GM21786 (cell line): ENCODE measurements at regions not wholly inside any gene's neighbourhood (a gene's known extent, or its start where the extent isn't known, plus 50 kb on each side); places are given as distances from the start of the nearest gene placed in this dataset.
"Not testable (repeated sequence)": the region's sequence is repeated elsewhere in the genome, so short reads cannot be mapped to it uniquely, and the experiment has no call there.

Experiments
- ATAC-seq: cut with Tn5 transposase; IDR thresholded peaks from one replicate; pipeline ENCODE4 v1.9.1; 2021; ENCODE audit not compliant: unreplicated experiment

DNA sequence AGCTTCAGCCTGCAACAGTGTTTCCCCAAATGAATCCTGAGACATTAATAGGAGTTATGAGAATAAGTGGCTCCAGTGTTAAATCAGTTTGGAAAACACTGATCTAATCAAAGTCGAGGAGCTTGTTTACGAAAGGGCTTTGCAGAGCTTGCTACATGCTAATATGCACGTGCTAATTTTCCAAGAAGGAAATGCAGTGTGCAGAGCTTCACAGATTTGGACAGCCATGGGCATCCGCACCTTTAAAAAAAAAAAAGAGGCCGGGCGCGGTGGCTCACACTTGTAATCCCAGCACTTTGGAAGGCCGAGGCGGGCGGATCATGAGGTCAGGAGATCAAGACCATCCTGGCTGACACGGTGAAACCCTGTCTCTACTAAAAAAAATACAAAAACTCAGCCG lies 79.7 kb upstream of the LMO2 start:
- ATAC-seq: not testable (repeated sequence)

DNA sequence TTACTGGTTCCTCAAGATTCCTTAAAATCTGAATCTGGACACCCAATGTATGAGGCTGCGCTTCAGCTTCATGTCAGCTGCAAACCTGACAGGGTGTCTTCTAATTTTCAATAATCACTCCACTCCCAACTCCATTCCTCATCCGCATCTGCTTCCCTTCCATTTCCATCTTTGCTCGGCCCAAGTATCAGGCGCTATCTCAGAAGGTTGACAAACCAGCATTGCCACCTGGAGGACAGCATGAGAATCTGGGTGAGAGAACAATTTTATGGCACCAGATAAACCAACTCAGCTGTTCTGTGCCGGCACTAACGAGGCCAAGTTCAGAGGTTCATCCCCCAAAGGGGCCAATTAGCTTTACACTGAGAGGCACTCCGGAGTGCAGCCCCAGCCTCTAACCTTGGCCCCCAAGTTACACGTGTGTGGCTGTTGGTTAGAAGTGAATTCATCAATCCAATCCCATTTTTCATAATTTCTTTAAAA lies 79.1 kb upstream of the LMO2 start:
- ATAC-seq: no peak

DNA sequence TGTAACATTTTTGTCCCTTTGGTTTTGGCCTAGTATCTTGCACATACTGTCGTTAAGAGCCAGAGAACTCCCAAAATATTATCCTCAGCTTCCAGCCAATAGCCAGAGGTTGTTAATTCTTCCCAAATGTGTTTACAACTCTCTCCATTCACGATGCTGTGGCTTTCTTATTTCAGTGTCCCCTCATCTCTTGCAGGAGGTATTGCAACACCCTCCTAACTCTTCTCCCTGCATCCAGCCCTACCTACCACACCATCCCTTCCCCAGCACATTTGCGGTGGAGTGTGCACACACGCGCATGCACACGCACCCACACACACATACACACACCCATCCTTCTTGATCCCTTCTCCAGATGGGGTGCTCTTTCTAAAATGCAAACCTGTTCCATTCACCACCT lies 75.6 kb upstream of the LMO2 start:
- no peak for ATAC-seq

DNA sequence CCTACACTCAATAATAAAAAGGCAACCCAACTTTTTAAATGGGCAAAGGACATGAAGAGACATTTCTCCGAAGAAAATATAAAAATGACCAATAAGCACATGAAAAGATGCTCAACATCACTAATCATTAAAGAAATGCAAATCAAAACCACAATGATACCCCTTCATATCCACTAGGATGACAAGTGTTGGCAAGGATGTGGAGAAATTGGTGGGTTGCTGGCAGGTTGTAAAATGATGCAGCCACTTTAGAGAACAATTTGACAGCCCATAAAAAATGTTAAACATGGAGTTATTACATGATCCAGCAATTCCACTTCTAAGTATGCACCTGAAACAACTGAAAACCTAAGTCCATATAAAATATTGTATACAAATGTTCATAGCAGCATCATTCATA lies 73.2 kb upstream of the LMO2 start:
- ATAC-seq: no peak

DNA sequence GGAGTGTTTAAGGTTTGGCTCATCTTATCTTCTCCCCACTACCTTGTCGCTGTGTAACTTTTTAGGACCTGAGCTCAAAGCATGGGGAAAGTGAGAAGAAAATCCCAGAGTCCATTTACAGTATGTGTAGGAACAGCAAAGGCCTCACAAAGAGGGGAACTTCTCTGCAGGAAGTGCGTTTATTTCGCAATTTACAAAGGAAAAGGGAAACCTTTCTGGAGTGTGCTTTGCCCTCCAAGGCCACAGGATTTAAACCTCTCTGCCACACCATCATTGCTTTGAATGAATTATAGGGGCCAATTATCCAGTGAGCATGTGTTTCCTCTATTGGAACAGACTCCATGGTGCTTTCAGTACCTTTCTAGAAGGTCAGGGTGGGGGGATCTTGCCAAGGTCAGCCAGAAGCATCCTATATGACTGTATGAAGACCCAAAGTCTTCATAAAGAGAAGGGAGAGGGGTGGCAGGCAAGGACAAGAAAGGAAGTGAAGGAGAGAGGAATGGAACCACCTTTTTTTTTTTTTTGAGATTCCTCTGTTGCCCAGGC lies 68.1 kb upstream of the LMO2 start:
- ATAC-seq: no peak

DNA sequence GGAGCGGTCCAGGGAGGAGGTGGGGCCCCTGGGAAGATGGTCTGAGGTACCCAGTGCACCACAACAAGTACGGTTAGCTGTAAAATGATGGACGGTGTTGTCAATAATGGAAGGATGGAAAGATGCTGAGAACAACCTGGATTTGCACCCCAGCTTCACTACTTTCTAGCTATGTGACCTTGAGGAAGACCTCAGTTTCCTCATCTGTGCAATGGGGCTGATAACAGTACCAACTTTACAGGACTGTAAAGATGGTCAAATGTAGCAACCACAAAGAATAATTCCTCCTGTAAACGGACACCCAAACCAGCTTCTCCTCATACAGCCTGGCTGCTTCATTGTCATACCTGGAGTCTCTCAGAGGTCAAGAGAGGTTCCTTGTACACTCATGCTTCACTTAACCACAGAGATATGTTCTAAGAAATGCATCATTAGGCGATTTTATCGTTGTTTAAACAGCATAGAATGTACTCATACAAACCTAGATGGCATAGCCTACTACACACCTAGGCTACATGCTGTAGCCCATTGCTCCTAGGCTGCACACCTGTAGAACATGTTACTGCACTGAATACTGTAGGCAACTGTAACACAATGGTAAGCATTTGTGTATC lies 65.5 kb upstream of the LMO2 start:
- ATAC-seq: no peak

DNA sequence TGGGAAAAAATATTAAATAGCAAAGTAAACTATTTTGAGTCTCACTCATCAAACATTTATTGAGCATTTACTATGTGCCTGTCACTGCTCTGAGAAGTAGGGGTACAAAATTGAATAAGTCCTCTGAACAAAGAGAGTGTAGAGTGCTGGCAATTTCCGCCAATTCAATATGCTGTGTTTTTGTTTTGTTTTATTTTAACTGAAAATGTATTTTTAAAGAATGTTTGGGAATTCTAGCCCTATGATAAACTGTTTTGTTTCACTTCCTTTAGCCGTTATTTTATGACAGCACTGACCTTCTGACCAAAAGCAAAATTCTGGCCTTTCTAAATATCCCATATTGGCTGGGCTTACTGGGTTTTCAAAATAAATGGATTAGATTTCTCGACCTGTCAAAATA lies 64.7 kb upstream of the LMO2 start:
- no peak for ATAC-seq

DNA sequence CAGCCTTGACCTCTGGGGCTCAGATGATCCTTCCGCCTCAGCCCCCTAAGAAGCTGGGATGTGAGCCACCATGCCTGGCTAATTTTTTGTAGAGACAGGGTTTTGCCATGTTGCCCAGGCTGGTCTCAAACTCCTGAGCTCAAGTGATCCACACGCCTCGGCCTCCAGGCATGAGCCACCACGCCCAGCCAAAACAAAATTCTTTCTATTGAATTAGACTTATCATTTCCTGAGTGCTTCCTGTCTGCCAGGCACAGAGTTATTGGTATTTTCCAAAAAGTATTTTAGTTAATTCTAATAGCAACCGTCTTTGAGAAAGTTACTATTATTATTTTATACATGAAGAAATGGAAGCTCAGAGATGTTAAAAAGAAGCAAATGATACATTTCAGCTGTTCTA lies 61.4 kb upstream of the LMO2 start:
- ATAC-seq: no peak

DNA sequence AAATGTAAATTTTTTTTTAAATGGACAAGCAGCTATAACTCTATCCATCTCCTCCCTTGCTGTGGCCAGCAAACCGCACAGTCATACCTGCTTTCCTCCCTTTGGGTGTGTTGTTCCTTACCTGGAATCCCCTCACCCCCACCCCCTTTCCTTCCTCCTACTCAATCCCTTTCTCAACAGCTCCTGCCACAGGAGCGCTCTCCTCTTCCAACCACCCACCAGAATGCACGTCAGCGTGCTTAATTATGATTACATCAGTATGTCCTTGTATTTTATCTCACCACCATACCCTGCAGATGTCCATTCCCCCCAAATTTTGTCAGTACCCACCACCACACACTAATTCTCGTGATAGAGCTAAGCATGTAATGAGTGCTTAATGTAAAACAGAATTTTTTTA lies 60.9 kb upstream of the LMO2 start:
- ATAC-seq: no peak

DNA sequence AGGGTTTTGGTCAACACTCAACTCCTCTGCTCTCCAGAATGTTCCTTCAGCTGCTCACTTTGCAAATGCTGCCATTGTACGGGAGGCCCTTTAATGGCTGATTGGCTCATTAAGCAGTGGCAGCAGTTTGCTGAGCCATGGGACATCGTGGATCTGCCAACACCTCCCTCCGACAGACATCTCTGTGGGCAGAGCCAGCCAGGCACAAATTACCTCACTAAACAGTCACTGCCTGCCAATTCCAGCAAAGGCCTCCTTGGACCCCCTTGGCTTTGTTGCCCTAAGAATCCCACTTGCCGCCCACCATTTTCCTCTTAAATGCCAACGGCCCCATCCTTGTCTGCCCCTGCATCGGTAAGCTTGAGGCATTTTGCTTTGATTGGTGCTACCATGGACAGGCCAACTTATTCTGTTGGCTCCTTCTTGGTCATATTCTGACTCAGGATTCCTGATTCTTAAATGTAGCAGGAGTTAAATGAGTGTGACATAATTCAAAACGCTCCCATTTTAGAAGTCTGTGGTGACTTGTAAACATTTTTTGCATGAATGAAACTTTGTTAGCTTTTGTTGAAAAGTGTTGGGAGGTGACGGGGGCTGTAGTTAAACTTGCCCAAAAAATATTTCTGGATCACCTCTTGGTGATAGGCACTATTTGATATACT lies 57.5 kb upstream of the LMO2 start:
- ATAC-seq: no peak

DNA sequence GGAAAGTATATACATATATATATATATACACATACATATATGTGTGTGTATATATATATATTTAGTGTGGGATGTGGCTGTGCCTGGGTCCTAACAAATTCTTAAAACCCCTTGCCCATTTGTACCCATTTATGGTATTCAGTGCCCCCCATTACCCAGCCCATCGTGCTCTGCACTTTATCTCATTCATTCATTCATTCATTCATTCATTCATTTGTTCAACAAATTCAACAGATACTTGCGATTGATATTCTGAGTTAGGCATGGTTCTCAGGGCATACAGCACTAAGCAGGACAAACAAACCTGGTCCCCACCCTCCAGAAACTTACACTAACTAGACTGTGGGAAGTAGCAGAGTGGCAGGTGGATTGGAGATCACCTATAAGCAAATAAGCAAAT lies 56.6 kb upstream of the LMO2 start:
- ATAC-seq: no peak

DNA sequence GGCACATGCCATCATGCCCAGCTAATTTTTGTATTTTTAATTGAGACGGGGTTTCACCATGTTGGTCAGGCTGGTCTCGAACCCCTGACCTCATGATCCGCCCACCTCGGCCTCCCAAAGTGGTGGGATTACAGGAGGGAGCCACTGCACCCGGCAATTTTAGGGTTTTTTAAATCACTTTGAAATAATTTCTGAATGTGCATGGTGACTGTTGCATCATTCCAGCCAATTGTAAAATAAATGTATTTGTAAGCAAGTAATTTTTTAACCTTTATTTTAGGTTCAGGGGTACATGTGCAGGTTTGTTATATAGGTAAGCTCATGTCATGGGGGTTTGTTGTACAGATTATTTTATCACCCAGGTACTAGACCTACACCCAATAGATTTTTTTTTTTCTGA lies 56.0 kb upstream of the LMO2 start:
- ATAC-seq: not testable (repeated sequence)

DNA sequence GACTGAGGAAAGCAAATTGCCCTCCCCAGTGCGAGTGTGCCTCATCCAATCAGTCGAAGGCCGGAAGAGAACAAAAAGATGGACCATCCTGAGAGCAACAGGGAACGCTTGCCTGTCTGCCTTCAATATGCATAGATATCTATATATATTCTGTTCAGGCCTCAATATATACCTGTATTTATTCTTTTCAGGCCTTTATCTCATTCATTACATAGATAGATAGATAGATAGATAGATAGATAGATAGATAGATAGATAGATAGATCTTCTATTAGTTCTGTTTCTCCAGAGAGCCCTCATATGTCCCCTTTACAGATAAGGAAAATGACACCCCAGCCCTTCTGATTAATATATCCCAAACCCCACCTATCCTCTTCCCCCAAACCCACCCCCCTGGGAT lies 55.1 kb upstream of the LMO2 start:
- no peak for ATAC-seq

DNA sequence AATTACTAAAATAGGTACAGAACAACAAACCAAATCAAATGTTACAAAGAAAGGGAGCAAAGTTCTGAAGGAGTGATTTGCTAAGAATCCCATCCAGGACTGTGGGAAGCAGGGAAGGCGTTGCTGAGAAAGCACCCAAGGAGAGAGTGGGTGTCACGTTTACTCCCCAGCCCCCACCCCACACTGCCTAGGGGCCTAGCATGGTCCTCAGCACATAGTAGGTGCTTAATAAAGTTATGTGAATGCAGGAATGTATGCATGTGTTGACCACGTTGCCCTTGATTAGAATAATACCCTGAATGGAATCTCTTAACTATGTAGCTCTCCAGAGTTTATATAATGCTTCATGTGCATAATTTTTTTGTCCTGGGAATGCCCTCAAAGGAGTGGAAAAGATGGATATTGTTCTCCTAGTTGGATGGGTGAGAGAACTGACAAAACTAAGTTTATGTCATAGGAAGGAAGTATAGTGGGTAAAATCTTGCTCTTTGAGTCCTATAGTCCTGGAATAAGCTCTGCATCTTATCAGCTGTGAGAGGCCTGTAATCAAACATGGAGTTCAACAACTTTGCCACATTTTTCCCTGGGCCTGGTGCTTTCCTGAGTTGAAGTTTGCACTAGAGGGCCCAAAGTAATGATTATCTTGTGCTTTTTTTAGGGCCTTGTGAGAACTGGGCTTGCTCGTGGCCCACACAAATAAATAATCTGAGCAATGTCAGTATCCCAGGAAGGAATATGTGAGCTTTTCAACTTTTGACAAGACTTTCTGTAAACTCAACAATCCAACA lies 53.8 kb upstream of the LMO2 start:
- no peak for ATAC-seq

DNA sequence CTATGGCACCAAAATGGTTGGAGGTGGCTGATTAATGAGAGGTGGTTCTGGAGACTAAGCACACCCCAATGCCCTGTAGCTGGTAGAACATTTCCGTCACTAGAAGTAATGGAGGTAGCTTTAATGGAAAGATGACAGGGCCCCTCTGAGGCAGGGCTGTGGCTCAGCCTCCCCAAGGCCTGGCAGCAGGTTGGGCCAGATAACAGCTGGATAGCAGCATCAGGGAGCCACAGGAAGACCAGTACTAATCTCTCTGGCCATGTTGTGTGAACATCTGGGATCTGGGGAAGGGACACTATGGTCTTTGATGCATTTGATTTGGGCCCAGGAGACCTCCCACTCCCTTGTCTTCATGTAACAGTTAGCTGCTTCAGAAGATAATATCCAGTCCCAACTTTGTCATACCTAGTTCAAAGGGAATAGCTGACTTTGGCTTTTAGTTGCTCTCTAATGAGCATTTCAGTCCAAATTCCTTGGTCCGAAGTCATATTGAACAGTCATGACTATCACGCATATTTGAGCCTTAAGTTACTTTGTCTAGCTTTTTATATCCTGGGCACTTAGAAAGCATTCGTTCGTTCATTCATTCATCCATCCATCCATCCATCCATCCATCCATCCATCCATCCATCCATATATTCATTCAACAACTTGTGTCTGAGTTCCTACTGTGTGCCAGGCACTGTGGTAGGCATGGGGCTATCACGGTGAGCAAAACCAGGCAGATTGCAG lies 53.0 kb upstream of the LMO2 start:
- ATAC-seq: no peak

DNA sequence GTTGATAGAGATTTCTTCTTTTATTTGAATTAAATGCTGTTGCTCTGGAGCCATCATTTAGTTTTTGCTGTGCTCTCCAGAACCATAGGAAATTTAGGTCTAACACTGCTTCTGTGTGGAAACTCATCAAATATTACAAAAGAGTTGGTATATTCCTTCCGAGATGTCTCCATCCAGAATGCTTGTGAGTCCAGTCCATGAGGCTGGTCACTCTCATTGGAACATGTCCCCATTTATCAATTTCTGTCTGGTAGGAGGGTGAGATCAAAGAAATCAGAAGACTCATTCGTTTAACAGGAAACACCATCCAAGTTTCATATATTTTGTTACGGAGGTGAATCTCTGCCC lies 52.4 kb upstream of the LMO2 start:
- ATAC-seq: no peak

DNA sequence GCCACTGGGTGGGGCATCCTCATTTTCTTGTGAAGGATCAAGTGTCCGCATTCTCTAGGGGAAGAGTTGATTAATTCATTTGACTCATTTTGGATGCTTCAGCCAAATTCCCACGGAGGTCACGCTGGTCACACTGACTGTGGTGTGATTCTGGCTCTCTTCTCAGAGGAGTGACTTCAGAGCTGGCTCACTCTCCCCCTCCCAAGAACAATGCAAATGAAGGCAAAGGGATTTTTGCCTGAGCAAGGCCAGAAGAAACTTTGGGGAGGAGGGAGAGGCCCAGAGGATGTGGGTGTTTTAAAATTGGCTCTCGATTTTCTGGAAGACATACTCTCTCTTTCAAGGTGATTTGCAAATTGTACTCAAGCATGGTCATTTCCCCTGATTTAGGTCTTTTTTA lies 51.1 kb upstream of the LMO2 start:
- ATAC-seq: peak; percentile 66

DNA sequence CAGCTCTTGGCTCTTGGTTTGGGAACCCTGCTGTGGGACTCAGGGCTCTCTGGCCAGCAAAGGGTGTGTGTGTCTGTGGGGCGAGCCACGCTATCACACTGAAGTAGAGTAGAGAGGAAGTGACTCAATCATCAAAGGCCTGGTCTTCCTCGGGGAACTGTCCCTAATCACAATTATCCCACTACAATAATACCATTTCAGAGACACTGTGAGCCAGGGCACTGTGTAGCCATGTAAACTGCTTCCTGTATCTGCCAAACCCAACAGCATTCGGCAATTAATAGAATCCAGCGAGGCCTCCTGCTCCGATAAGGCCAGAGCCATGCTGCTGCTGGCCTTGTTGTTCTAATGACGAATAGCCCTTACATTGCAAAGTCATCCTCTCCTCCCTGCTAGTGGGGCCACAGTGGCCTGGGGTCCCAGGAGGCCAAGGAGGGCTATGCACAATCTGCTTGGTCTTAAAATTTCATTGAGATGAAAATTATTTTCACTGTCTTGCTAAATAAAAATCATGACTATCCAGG lies 49.8 kb upstream of the LMO2 start:
- no peak for ATAC-seq
